SW 1271 (cell line): ENCODE measurements at regions not wholly inside any gene's neighbourhood (a gene's known extent, or its start where the extent isn't known, plus 50 kb on each side); places are given as distances from the start of the nearest gene placed in this dataset.

Source experiments
- DNase-seq, 2 experiments: peaks; one replicate each; lab custom pipeline; 2025; lab: John Stamatoyannopoulos, UW

- no peak for DNase-seq
Observed at GRCh38 chr6:112800439-112800838, 453.3 kb downstream of the RFPL4B start.

GRCh38 chr6:112800916-112801315, 453.8 kb downstream of the RFPL4B start:
- no peak for DNase-seq

GRCh38 chr6:112801468-112802080, 454.4 kb downstream of the RFPL4B start:
- no peak for DNase-seq

GRCh38 chr6:112802144-112802543, 455.0 kb downstream of the RFPL4B start:
- peak in 1 of 2 experiments; percentile 61 for DNase-seq

- no peak for DNase-seq
Observed at GRCh38 chr6:112804638-112805330, 457.7 kb downstream of the RFPL4B start.

- no peak for DNase-seq
Observed at GRCh38 chr6:112806163-112806865, 459.2 kb downstream of the RFPL4B start.

GRCh38 chr6:112821476-112821875, 474.3 kb downstream of the RFPL4B start:
- no peak for DNase-seq

- DNase-seq: no peak
Observed at GRCh38 chr6:112822769-112823168, 475.6 kb downstream of the RFPL4B start.

GRCh38 chr6:112827793-112828192, 480.7 kb downstream of the RFPL4B start:
- DNase-seq: no peak

GRCh38 chr6:112831022-112831421, 483.9 kb downstream of the RFPL4B start:
- no peak for DNase-seq

- no peak for DNase-seq
Observed at GRCh38 chr6:112833581-112834131, 486.5 kb downstream of the RFPL4B start.

GRCh38 chr6:112835078-112835477, 487.9 kb downstream of the RFPL4B start:
- DNase-seq: no peak

- DNase-seq: no peak
Observed at GRCh38 chr6:112839525-112839961, 492.4 kb downstream of the RFPL4B start.

- no peak for DNase-seq
Observed at GRCh38 chr6:112841553-112842329, 494.6 kb downstream of the RFPL4B start.

- DNase-seq: no peak
Observed at GRCh38 chr6:112842330-112842685, 495.2 kb downstream of the RFPL4B start.

- no peak for DNase-seq
Observed at GRCh38 chr6:112846681-112847080, 499.6 kb downstream of the RFPL4B start.

GRCh38 chr6:112851146-112851545, 504.0 kb downstream of the RFPL4B start:
- no peak for DNase-seq

- DNase-seq: no peak
Observed at GRCh38 chr6:112853162-112853561, 506.0 kb downstream of the RFPL4B start.

GRCh38 chr6:112863753-112864152, 516.6 kb downstream of the RFPL4B start:
- no peak for DNase-seq

GRCh38 chr6:112865131-112865530, 518.0 kb downstream of the RFPL4B start:
- DNase-seq: no peak

GRCh38 chr6:112874881-112875280, 527.8 kb downstream of the RFPL4B start:
- DNase-seq: no peak
